Large intestine (tissue), 3 donors: ENCODE measurements at regions not wholly inside any gene's neighbourhood (a gene's known extent, or its start where the extent isn't known, plus 50 kb on each side); places are given as distances from the start of the nearest gene placed in this dataset.
"Not testable (repeated sequence)": the region's sequence is repeated elsewhere in the genome, so short reads cannot be mapped to it uniquely, and the experiment has no call there.

ENCODE experiments used
- DNase-seq, 2 donors: peaks; one replicate each; pipeline versions ENCODE4 v3.0.0 to v3.0.0-alpha.2; 2013
- H3K27ac ChIP-seq: one replicate; pipeline ENCODE4 v1.5.1; 2013; ENCODE audit warnings: low read length
- H3K27me3 ChIP-seq: 2 replicates; pipeline ENCODE4 v1.6.1; 2013; ENCODE audit warnings: low read length; ENCODE audit not compliant: control insufficient read depth, insufficient read depth
- H3K36me3 ChIP-seq: 2 replicates; pipeline ENCODE4 v1.6.1; 2013; ENCODE audit warnings: low read length; ENCODE audit not compliant: control insufficient read depth, insufficient read depth
- H3K4me1 ChIP-seq: one replicate; pipeline ENCODE4 v1.6.1; 2013; ENCODE audit warnings: low read length; ENCODE audit not compliant: control insufficient read depth, insufficient read depth
- H3K4me3 ChIP-seq: one replicate; pipeline ENCODE4 v1.5.1; 2013; ENCODE audit warnings: low read length
- H3K9me3 ChIP-seq: one replicate; pipeline ENCODE4 v1.6.1; 2013; ENCODE audit warnings: mild to moderate bottlenecking, low read depth, low read length, moderate library complexity; ENCODE audit not compliant: control insufficient read depth
- WGBS: methylation state at CpG from one replicate; pipeline ENCODE4 v1.1.5; 2013; ENCODE audit warnings: low lambda C conversion rate; ENCODE audit not compliant: insufficient coverage; 5-methylcytosine and 5-hydroxymethylcytosine counted together

DNA sequence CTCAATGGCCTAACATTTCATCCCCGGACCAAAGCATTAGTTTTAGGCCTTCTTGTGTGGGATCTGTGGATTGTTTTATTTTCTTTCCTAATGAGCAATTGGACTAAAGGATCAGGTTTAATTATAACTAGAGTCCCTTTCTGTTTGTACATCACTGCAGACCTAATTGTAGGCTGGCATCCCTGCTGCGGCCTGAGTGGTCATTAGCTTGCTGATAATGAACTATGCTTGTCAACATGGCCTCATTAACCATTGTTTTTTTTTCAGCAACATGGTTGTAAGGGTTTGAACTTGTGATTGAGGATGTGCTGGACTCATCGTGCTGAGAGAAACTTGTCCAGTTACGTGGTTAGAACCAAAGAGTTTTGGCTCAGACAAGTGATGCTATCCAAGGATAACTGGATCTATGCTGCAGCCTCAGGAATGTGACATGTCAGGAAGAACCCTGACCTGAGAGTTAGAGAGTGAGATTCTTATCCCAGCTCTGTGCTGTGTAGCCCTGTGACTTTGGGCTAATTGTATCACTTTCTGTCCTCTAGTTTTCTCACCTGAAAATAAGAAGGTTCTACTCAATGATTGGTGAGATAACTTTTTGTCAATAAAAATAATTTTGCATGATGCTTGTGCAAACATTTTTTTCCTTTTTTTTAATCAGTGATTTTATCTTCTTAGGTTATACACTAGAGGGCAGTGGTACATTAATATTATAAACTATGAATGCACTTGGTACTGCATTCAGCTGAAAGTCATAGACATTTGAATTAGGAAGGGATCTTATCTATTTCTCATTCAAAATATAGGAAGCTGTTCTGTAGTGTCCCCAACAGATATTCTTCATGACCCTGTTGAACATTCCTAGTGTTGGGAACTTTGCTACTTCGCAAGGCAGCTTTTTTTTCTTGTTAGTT is 140.9 kb downstream of the RNF144B start:
- no peaks in the 10 kb centered on the region for H3K27me3 ChIP-seq
- no CpG with 5 or more reads among the region's 5 CpGs for WGBS
- no peaks in the 10 kb centered on the region for H3K4me1 ChIP-seq
- no peaks in the 10 kb centered on the region for H3K36me3 ChIP-seq
- DNase-seq: no peak
- no peaks in the 10 kb centered on the region for H3K9me3 ChIP-seq
- no peak overlapping the region for H3K4me3 ChIP-seq
- no peak overlapping the region for H3K27ac ChIP-seq

- H3K4me3 ChIP-seq: no peak overlapping the region
- H3K27ac ChIP-seq: no peak overlapping the region
- H3K9me3 ChIP-seq: no peaks in the 10 kb centered on the region
- no peaks in the 10 kb centered on the region for H3K36me3 ChIP-seq
- WGBS: no CpG with 5 or more reads among the region's 1 CpG
- DNase-seq: no peak
- no peaks in the 10 kb centered on the region for H3K4me1 ChIP-seq
- H3K27me3 ChIP-seq: no peaks in the 10 kb centered on the region
These were observed 143.1 kb downstream of the RNF144B start for GRCh38 chr6:18530201-18530600.

DNA sequence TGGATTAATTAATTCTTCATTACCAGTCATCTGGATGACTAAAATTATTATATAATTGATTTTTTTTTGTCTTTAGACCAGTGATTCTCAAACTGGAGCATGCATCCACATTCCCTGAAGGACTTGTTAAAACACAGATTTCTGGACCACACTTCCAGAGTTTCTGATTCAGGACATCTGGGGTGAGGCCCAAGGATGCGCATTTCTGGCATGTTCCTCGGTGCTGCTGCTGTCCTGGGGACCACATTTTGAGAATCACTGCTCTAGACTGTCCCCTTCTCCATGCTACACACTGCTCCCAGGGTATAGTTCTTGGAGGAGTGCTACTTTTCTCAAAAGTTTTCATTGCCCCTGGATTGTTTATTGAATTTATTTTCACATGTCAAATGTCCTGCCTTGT is 145.0 kb downstream of the RNF144B start:
- no peaks in the 10 kb centered on the region for H3K36me3 ChIP-seq
- WGBS: no CpG with 5 or more reads among the region's 2 CpGs
- DNase-seq: no peak
- no peak overlapping the region for H3K27ac ChIP-seq
- no peaks in the 10 kb centered on the region for H3K4me1 ChIP-seq
- no peaks in the 10 kb centered on the region for H3K27me3 ChIP-seq
- H3K9me3 ChIP-seq: no peaks in the 10 kb centered on the region
- H3K4me3 ChIP-seq: no peak overlapping the region

GRCh38 chr6:18533793-18534192 is 146.6 kb downstream of the RNF144B start:
- WGBS: no CpG with 5 or more reads among the region's 5 CpGs
- Histone ChIP-seq H3K27ac (no peak overlapping the region), H3K27me3 (no peaks in the 10 kb centered on the region), H3K4me1 (no peaks in the 10 kb centered on the region), H3K4me3 (no peak overlapping the region), H3K9me3 (peaks cover 4% of the 10 kb centered on the region), H3K36me3 (no peaks in the 10 kb centered on the region)
- no peak for DNase-seq

DNA sequence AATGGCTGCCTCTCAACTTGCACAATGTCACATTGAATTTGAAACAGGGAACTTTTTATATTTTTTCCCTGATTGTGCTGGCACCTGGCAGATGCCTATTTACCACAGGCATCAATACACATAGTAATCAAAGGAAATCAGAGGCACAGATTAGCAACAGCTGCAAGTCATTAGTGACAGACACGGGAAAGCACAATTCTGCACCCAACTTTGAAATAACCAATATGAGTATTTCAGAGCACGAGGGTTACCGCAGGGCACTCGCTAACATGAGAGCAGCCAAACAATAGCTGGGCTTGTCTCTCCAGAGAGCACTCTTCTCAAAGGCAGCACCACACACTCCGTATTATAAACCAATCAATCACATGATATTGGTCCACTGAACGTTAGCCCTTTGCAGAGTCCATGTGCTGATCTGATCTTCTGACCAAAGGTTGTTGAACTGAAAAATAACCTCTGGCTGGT is 149.5 kb downstream of the RNF144B start:
- DNase-seq: no peak
- Histone ChIP-seq H3K36me3 (no peaks in the 10 kb centered on the region), H3K4me1 (no peaks in the 10 kb centered on the region), H3K9me3 (peaks cover 4% of the 10 kb centered on the region), H3K27ac (no peak overlapping the region), H3K27me3 (no peaks in the 10 kb centered on the region), H3K4me3 (no peak overlapping the region)
- WGBS: no CpG with 5 or more reads among the region's 6 CpGs

GRCh38 chr6:18538315-18538714 is 151.2 kb downstream of the RNF144B start:
- Histone ChIP-seq H3K36me3 (no peaks in the 10 kb centered on the region), H3K4me3 (no peak overlapping the region), H3K27ac (no peak overlapping the region), H3K9me3 (peaks cover 4% of the 10 kb centered on the region), H3K27me3 (no peaks in the 10 kb centered on the region), H3K4me1 (no peaks in the 10 kb centered on the region)
- WGBS: no CpG with 5 or more reads among the region's 3 CpGs
- no peak for DNase-seq

DNA sequence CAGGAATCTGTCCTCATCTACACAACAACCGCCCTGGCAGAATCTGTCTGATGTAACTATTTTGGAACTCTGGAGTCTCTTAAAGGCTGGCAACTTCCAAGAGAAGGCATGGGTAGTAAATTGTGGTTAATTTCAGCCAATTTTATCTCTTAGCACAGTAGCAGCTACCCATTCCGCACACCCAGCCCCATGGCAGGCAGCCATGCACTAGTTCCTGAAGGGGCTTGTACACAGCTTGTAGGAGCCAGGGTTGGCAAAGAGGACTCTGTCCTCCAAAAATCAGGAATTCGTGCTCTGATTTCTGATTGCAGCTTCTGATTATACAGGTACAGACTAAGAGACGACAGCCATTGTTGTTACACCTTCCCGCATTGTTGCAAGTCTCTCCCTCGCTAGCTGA is 155.9 kb downstream of the RNF144B start:
- H3K9me3 ChIP-seq: peaks cover 10% of the 10 kb centered on the region
- DNase-seq: no peak
- no CpG with 5 or more reads among the region's 6 CpGs for WGBS
- H3K4me1 ChIP-seq: no peaks in the 10 kb centered on the region
- H3K4me3 ChIP-seq: no peak overlapping the region
- no peaks in the 10 kb centered on the region for H3K27me3 ChIP-seq
- no peak overlapping the region for H3K27ac ChIP-seq
- H3K36me3 ChIP-seq: no peaks in the 10 kb centered on the region

DNA sequence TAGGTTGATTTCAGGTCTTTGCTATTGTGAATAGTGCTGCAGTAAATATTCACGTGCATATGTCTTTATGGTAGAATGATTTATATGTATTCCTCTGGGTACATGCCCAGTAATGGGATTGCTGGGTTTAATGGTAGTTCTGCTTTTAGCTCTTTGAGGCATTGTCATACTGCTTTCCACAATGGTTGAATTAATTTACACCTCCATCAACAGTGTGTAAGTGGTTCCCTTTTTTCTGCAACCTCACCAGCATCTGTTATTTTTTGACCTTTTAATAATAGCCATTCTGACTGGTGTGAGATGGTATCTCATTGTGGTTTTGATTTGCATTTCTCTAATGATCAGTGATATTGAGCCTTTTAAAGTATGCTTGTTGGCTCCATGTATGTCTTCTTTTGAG is 158.0 kb downstream of the RNF144B start:
- WGBS: no CpG with 5 or more reads among the region's 1 CpG
- H3K27me3 ChIP-seq, H3K4me3 ChIP-seq, DNase-seq, H3K27ac ChIP-seq, H3K9me3 ChIP-seq, H3K36me3 ChIP-seq, H3K4me1 ChIP-seq: not testable (repeated sequence)

DNA sequence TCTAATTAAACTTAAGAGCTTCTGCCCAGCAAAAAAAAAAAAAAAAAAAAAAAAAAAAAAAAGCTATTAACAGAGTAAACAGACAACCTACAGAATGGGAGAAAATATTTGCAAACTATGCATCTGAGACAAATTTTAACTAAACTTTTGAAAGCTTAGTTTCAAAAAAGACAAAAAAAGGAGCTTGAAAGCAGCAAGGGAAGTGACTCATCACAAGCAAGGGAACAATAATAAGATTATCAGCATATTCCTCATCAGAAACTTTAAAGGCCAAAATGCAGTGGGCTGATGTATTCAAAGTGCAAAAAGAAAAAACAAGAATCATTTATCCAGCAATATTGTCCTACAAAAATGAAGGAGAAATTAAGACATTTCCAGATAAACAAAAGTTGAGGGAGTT is 158.6 kb downstream of the RNF144B start:
- Histone ChIP-seq H3K36me3 (no peaks in the 10 kb centered on the region), H3K4me1 (no peaks in the 10 kb centered on the region), H3K9me3 (peaks cover 6% of the 10 kb centered on the region), H3K27ac (no peak overlapping the region), H3K4me3 (no peak overlapping the region), H3K27me3 (no peaks in the 10 kb centered on the region)
- DNase-seq: no peak

- 100% methylated on average over 1 of the region's 3 CpGs for WGBS
- no peak overlapping the region for H3K27ac ChIP-seq
- no peak overlapping the region for H3K4me3 ChIP-seq
- H3K27me3 ChIP-seq: no peaks in the 10 kb centered on the region
- DNase-seq: no peak
- H3K9me3 ChIP-seq: peaks cover 2% of the 10 kb centered on the region
- no peaks in the 10 kb centered on the region for H3K4me1 ChIP-seq
- H3K36me3 ChIP-seq: no peaks in the 10 kb centered on the region
These were observed 163.0 kb downstream of the RNF144B start for GRCh38 chr6:18550119-18550518.

GRCh38 chr6:18551228-18551627 is 164.1 kb downstream of the RNF144B start:
- Histone ChIP-seq H3K27me3 (no peaks in the 10 kb centered on the region), H3K9me3 (no peaks in the 10 kb centered on the region), H3K4me1 (no peaks in the 10 kb centered on the region), H3K36me3 (no peaks in the 10 kb centered on the region), H3K27ac (no peak overlapping the region), H3K4me3 (no peak overlapping the region)
- no peak for DNase-seq
- WGBS: 100% methylated on average over 1 of the region's 2 CpGs
